ENCODE measurements at regions not wholly inside any gene's neighbourhood (a gene's known extent, or its start where the extent isn't known, plus 50 kb on each side); places are given as distances from the start of the nearest gene placed in this dataset.

DNA sequence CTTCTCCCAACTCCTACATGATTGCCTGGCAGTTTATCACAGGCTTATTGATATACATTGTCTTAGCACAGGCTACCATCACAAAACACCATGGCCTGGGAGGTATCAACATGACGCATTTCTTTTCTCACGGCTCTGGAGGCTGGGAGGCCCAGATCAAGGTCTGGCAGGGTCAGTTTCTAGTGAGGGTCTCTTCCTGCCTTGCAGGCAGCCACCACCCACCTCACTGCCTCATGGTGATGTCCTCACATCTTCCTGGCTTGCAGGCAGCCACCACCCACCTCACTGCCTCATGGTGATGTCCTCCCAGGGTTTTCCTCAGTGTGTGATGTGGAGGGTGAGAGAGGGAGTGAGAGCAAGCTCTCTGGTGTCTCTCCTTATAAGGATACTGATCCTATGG, 599.3 kb upstream of the MKI67 start:
- FAIRE-seq: no peak

DNA sequence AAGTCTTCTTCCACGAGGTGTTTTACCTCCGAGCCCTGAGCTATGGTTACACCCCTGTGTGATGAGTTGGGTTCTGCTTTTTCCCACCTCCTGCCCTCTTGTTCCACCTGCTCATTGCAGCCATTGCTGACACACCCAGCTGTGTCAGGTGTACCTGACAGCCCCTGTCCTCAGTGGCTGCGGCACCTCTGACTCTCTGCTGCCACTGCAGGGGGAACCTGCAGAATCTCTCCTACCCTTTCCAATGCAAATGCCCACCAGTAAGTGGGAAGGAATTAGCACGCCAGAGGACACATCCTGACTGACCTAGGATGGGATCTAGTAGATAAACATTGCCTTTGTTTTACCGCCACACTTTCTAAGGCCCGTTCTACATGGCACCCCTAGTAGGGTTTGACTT, 600.9 kb upstream of the MKI67 start:
- FAIRE-seq: no peak

DNA sequence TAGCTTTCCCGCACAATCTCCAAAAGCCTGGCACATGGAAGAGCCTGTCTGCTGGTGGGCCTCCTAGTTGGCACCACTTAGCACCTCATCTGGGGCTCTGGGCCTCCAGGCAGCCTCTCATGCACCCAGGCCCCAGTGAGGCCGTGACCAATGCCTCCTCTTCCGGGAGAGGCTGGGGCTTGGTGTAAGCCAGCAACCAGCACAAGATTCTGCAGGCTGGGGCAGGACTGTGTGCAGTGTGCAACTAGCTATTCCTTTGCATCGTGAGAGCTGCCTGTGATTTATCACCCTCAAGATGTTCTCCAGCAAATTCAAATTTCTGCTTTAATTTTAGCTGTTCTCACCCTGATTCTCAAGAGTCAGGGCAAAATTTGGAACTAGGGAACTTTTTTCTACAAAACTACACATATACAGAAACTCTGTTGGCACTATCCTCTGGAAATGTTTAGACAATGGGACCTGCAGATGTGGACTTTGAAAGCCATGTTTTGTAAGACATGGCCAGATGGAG, 603.7 kb upstream of the MKI67 start:
- no peak for FAIRE-seq

DNA sequence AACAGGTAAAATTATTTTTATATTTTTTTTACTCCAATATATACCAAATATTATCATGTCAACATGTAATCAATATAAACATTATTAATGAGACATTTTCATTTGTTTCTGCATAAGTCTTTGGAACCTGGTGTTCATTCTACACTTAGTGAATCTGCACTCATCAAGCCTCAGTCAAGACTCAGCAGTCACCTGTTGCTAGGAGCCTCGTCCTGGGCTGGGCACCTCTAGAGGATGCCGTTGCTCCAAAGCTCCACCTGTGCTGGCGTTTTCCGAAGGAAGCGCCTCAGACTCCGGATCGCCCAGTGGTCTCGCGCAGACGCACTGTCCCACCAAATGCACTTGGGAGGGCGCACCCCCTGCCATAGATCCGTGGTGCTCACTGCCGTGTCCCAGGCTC, 604.7 kb upstream of the MKI67 start:
- FAIRE-seq: no peak

DNA sequence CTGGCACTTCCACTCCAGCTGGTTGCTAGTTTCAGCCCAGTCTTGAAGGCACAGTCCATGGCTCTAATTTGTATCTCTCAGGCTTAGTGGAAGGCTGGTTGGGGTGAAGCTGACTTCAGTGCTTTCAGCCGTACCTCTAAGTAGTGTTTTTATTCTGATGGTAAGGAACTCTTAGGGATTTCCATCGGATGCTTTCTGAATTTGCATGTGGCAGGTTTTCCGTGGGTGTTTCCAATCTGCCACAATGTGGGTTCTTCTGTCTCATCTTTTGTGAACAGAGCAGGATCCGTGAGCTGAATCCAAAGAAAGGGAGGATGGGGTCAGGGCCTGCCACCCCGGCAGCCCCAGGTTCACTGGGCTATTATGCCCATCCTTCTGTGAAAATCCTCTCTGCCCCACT, 607.9 kb upstream of the MKI67 start:
- FAIRE-seq: no peak

DNA sequence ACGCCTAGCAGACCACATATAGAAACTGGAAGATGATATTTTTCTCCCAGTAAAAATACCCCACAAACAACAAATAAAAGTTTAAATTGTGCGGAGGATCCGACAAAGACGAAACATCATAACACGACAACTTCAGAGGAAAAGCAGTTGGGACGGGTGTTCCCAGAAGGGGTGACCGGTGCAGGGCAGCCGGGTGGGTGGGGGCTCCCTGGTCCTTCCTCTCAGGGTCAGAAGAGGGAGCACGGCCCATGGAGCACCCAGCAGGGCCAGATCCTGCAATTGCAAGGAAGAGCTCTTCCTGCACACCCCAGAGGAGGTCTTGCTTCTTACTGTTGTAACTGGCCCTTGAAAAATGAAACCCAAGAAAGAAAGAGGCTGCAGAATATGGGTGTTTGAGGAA, 608.5 kb upstream of the MKI67 start:
- FAIRE-seq: no peak

DNA sequence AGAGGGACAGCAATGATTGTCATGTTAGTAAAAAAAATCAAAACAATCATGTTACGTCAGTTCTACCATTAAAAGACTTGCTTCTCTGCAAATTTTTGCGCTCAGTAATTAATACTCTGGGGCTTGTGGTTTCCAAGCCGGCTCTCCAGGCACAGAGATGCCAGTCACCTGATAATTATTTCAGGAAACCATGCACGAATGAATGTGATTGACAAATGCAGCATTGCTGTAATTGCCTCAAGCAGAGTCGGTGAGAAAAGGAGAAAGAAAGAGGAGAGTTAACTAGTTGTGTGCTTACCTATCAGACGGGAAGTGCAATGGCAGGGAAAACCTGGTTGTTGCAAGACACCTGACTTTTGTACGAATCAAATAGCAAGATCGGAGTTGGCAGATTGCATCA, 609.8 kb upstream of the MKI67 start:
- no peak for FAIRE-seq

DNA sequence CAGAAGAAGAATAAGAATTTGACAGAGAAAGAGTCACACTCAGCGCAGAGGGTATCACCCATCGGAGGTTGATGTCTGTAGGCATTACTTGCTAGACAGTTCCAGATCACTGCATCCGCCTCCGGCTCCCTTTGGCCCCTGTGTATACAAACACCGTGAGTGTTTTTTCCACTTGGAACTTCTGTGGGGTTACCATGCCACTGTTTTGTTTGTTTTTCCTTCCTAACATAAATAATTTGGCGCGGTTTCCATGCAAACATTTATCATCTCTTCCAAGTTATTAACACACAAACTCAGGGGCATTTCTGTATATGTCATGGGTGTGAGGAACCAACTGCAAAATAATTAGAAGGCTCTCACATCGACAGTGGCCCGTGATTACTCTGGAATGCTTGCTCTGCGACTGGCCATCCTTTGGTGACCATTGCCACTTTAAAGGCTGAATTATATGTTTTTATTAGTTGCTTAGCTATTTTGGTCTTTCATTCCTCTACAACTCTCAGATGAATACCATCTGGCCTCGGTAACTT, 612.2 kb upstream of the MKI67 start:
- FAIRE-seq: no peak

DNA sequence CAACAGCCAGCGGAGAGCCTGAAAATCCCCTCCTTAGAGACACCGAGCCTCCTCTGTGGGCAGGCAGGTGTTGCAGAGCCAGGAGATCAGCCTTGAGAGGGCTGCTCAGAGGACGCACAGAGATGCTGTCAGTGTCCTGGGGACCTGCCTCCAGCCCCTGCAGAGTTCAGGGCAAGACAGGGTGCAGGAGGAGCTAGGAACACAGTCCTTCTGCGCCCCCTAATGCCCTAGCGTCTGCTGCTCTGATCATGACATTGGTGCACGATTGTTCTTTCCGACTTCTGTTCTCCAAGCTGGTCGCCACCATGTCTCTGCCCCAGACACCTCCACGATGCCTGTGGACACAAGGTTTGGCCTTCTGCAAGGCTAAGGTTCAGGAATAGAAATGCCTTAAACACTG, 613.7 kb upstream of the MKI67 start:
- no peak for FAIRE-seq

DNA sequence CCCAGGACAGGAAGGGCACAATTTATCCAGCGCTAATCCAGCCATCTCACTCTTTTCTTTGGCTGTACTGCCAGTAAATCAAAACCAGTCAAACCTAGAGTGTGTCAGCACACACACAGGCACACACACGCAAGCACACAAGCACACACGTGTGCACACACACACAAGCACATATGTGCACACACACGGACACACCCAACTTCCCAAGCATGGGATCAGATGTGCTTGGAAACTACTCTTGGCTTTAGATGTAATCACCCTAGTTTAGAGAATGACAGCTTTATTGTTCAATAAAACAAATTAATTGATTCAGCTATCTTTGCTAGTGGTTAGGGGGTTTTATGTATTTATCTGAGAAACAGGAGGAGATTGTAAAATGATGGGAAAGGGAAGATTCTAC, 615.0 kb upstream of the MKI67 start:
- no peak for FAIRE-seq

DNA sequence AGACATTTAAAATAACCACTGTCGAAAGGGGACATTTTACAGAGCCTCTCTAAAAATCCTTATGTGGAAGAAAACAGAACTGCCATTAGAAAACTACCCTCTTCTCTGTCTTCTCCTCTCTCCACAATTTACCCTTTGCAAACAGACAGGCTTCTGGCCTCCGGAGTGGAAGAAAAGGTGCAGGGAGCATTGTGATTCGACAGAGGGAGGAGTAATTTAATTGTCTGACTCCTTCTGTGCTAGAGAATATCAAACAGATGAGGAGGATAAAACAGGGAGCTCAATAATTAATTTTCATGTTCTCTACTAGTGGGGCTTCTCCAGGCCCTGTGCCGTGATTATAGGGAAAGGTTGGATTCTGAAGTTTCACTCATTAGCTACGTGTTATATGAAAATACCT, 615.5 kb upstream of the MKI67 start:
- FAIRE-seq: no peak

DNA sequence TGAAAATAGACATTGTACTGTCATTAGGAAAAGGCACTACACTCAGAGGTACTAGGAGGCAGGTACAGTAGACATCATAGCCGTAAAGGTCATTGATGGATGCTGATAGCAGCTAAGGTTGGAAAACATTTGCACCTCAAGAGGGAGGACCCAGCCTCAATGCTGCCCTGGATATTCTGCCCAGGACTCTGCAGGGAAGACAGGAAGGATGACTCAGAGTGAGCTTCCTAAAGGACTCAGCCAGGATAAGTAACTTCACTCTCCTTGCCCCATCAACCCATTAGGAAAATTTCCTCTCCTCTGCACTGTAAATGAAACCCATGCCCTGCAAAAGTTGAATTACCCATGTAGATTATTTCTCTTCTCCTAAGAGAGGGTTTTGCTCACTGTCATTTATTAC, 617.9 kb upstream of the MKI67 start:
- FAIRE-seq: no peak

DNA sequence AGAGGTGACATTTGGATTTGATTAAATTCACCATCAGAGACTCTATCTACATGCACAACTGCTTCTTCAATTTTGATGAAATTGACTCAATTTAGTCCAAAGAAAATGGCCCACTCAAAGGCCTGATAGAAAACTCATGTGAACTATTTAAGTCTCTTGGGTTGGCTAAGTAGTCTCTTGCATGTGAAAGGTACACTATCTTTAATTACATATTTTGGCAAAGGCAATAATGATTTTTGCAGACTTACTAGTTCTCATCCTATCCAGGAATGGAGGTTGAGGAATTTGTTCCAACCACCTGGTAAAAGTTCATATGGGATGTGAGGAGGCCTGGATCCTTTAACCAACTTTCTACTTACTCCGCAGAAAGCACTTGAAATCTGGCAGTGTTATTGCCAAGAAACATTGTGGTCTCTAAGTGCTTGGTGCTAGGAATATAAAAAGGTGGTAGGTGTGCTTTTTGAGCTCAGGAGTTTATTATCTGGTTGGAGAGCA, 618.6 kb upstream of the MKI67 start:
- FAIRE-seq: no peak

DNA sequence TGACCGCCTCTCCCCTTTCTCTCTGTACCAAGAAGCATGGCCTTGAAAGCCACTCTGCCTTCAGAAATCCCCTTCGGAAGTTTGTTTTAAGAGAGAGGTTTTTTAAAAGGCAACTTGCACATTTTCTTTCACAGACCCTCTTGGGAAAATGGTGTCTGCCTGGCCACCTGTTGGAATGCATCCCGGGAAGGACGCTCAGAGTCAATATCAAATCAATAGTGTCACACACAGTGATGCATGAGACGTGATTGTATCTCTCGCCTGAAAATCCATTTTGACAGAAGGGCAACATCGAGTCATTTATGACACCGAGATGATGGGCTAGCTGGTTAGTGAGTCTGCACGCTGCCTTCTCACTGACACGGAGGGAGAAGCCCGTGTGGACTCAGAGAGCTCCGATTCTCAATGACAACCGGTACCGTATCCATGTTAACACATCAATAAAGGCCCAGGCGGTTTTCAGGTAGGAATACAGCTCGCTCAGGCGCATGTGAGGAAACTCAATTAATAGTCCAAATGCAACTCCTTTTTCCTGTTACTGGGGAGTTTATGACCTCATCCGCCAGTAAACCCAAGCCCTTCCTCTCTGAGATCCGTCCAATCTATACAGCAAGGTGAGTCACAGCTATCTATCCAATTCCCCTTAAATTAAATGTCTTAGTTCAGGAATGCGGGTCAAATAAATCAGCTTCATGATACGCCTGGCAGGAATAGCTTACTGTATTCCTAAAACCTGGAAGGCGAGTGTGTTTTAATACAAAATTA, 621.5 kb upstream of the MKI67 start:
- FAIRE-seq: no peak

DNA sequence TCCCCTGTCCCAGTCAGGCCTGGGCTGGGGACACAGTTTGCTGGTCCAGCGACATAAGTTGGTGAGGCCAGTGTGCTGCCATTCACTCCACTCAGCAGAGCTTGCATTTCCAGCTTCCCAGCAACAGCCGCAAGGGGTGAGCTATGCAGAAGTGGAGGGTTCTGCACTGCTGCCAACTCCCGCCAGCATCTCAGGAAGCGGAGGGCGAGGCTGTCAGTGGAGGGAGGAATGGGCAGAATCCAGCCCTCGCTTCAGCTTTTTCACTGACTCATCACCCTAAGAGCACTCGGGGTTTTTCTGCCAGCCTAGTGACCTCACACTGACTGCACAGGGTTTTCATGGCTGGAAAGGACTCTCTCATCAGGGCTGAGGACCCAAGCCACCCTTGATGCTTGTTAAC, 625.1 kb upstream of the MKI67 start:
- FAIRE-seq: no peak

DNA sequence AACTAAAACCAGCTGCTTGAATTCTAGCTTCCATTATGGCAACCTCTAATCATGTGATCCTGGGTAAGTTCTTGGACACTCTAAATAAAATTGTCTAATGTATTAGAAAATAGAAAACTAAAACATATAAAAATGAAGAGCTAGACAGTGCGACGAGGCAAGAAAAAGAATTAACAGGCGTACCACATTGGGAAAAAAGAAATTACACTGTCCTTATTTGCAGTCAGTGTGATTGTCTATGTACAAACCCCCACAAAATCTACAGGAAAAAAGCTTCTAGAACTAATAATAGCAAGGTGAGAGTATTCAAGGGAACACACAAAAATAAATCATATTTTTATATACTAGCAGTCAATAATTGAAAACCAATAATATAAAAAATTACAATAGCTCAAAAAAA, 625.6 kb upstream of the MKI67 start:
- no peak for FAIRE-seq

DNA sequence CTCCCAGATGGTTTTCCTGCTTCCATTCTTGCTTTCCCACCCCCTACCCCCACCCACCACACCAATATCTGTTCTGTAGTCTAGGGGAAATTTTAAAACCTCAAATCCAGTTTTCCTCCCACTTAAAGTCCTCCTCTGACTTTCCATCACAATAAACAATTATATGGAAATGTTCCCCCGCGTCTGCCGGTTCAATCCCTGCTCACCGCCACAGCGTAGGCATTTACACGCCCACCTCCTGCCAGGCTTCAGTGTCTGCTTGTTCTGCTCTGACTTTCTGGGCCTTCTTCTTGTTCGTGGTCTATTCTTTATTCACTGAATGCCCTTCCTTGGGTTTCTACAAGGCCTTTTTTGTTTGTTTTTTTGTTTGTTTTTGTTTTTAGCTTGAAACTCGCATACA, 633.0 kb upstream of the MKI67 start:
- FAIRE-seq: no peak

DNA sequence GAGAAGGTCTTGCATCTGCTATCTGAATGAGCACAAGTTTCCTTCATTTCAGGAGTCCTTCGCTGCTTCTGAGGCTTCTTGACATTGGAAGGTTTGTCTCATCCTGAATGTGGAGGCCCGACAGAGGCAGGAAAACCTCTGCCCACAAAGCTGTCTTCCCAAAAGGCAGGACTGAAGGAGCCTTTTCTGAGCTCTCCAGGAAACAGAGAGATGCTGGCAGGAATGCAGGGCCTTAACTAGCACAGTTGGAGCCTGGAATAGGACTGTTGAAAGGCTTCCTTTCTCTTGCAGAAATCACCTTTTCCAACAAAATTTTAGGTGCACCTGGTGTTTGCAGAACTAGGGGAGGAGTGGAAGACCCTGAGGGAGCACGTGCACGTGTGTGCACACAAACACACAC, 637.4 kb upstream of the MKI67 start:
- FAIRE-seq: no peak

DNA sequence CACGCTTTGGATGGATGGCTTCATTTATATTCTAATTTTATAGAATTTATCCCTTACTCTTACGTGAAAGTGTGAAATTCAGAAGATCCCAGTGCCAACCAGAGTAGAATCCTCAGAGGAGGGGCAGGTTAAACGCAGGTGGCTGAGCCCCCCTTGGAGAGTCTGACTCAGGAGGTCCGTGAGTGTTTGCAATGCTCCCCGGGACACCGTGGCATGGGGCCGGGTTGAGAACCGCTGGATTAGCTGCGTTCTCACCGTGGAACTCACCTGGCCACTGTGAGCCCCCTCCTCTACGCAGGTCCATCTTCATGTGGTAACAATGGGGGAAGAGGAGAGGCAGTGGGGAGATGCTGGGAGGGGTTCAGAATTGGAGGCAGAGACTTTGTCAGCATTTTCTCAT, 638.0 kb upstream of the MKI67 start:
- FAIRE-seq: no peak

DNA sequence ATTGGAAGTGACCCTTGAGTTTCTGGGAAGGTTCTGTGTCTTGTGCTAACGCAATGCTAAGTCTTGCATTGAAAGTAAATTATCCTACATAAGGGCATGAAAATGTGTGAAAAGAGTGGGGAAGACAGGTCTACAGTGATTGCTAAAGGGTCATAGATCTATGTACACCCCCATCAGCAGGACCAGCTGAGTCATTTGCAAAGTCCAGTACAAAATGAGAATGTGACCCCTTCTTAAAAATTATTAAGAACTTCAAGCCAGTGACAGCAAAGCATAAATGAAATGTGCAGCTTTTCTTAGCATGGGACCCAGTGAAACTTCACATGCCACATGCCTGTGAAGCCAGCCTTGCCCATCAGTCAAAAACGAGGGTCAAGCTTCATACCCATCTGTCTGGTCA, 640.7 kb upstream of the MKI67 start:
- FAIRE-seq: no peak

DNA sequence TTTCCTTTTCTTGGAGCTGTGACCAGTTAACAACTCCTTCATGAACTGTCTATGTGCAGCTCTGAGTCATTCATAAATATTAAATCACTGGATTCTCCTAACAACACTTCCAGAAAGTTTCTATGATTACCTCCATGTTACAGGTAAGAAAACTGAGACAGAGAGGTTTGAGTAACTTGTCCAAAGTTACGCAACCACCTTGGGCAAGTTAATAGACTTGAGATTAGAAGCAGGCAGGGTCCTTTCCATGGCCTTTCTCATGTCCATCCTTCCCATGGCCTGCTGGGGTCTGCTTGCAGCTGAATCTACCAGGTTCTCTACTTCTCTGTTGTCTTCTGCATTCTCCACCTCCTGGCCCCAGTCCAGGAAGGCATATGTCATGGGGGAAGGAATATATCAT, 648.8 kb upstream of the MKI67 start:
- FAIRE-seq: no peak

DNA sequence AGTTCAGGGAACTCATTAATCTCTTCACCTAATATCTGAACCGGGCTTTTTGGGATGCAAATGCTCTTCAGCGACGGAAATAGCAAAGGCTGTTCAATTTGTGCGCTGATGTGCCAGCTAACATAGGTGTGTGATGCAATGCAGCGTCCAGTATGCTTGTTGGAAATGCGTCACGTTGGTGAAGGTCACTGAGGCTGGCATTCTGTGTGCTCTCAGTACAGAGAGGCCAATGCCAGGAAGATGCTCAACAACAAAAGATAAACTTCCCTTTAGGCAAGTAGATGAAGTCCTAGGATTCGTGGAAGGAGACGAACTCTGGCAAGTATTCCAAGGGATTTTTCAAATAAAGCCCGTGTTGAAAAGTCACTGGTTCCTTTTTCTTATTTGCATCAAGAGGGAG, 649.5 kb upstream of the MKI67 start:
- FAIRE-seq: no peak

DNA sequence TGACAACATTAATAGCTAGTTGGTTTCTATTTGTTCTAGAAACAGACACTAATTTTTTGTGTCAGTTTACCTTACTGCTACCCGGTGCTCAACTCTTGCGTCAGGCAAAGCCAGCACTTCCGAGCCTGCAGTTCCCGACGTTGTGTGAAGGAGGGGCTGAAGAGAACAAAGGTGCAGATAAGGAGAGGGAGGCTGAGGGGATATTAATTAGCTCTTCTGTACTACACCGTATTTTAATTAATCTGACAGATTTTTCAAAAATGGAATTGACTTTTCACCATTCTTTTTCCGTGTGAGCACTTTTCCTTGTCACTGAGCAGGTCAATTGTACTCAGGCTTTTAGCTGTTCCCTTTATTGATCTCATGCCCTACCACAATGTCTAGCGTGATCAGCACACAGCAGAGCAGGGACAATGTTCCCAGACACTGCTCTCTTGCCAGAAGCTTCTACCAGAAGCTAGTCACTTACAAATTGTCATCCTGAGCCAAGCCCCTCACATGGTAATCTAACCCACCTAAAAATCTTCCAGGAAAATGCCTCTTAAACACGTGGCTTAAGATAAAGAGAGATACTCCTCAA, 650.5 kb upstream of the MKI67 start:
- FAIRE-seq: no peak

DNA sequence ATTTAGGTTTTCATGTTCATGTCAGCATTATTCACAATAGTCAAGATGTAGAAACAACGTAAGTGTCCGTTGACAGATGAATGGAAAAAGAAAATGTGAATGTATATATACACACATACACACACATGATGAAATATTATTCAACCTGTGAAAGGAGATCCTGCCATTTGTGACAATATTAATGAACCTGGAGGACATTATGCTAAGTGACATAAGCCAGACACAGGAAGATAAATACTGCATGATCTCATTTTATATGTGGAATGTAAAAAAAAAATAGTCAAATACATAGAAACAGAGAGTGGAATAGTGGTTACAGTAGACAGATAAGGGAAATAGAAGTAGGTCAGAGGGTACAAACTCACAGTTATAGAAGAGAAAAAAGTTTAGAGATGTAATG, 651.1 kb upstream of the MKI67 start:
- FAIRE-seq: no peak

DNA sequence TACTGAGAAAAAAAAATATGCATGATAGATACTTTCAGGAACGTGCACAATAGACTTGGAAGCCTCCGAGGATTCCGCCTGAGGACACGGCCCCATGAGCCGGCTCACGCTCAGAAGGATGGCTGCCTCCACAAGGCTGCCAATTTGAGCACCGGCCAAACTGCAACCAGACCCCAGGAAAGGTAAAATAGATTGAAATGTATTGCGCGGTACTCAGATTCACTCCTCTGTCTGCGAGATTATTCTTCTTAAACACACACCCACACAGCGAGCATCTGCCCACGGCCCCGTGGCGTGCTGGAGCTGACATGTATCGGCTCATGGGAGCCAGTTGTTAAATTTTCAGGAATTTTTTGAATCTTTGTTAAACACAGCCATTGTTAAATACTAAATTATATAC, 653.2 kb upstream of the MKI67 start:
- FAIRE-seq: no peak

All from A204.1 (cell line).